Hepatocyte (in vitro differentiated cells): ENCODE measurements at regions not wholly inside any gene's neighbourhood (a gene's known extent, or its start where the extent isn't known, plus 50 kb on each side); places are given as distances from the start of the nearest gene placed in this dataset.

ENCODE experiments used
- EZH2 ChIP-seq: fragments of 200-600 bp; sonication (generic); IDR thresholded peaks from 2 replicates; pipeline ENCODE4 v1.6.1; 2016; ENCODE audit warnings: antibody characterized with exemption, mild to moderate bottlenecking, borderline replicate concordance
- EZH2phosphoT487 ChIP-seq: fragments of 200-600 bp; sonication (generic); IDR thresholded peaks from one replicate; pipeline ENCODE4 v1.6.1; 2018; ENCODE audit warnings: antibody characterized with exemption, mild to moderate bottlenecking, low read depth, moderate library complexity; ENCODE audit not compliant: unreplicated experiment, severe bottlenecking
- TF ChIP-seq, protein P1 (sequence below): fragments of 200-600 bp; sonication (generic); IDR thresholded peaks from 2 replicates; pipeline ENCODE4 v1.5.1; 2016; ENCODE audit warnings: antibody characterized with exemption, mild to moderate bottlenecking; ENCODE audit not compliant: poor library complexity

DNA sequence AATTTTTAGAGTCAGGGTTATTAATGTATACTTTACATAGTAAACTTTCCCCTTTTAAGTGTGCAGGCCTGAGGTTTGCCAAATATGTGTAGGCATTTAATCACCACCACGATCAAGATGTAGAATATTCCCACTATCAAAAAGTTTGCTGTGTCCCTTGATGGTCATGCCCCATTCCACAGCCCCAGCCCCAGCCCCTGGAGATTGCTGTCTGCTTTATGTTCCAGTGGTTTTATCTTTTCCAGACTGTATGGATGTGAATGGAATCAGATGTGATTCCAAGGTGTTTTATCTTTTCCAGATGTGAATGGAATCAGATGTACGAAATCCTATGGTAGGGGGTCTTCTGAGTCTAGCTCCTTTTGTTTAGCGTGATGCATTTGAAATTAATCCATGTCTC is 93.1 kb upstream of the B3GAT1 start:
- TF ChIP-seq EZH2 (no peak), EZH2phosphoT487 (no peak)
- TF ChIP-seq, protein P1, sequence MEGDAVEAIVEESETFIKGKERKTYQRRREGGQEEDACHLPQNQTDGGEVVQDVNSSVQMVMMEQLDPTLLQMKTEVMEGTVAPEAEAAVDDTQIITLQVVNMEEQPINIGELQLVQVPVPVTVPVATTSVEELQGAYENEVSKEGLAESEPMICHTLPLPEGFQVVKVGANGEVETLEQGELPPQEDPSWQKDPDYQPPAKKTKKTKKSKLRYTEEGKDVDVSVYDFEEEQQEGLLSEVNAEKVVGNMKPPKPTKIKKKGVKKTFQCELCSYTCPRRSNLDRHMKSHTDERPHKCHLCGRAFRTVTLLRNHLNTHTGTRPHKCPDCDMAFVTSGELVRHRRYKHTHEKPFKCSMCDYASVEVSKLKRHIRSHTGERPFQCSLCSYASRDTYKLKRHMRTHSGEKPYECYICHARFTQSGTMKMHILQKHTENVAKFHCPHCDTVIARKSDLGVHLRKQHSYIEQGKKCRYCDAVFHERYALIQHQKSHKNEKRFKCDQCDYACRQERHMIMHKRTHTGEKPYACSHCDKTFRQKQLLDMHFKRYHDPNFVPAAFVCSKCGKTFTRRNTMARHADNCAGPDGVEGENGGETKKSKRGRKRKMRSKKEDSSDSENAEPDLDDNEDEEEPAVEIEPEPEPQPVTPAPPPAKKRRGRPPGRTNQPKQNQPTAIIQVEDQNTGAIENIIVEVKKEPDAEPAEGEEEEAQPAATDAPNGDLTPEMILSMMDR = no peak
